AG09319 (cell line): ENCODE measurements at regions not wholly inside any gene's neighbourhood (a gene's known extent, or its start where the extent isn't known, plus 50 kb on each side); places are given as distances from the start of the nearest gene placed in this dataset.

ENCODE experiments used
- DNase-seq: peaks from one replicate; pipeline ENCODE4 v3.0.0-alpha.2; 2010; ENCODE audit warnings: low read depth; ENCODE audit errors: extremely low read depth
- CTCF ChIP-seq: IDR thresholded peaks from 2 replicates; pipeline ENCODE4 v1.5.1; 2011; ENCODE audit warnings: low read depth, mild to moderate bottlenecking, inconsistent platforms, low read length, moderate library complexity

- TF ChIP-seq CTCF = no peak
- no peak for DNase-seq
Observed at GRCh38 chr18:10072671-10073175, 158.9 kb downstream of the VAPA start.

GRCh38 chr18:10074110-10074509, 160.3 kb downstream of the VAPA start:
- DNase-seq = no peak
- no peak for TF ChIP-seq CTCF

- no peak for DNase-seq
- no peak for TF ChIP-seq CTCF
Observed at GRCh38 chr18:10074728-10075127, 160.9 kb downstream of the VAPA start.

- DNase-seq = no peak
- no peak; the same call in 1 of the 2 replicates for TF ChIP-seq CTCF
Observed at GRCh38 chr18:10076502-10077030, 162.8 kb downstream of the VAPA start.

- TF ChIP-seq CTCF = no peak
- no peak for DNase-seq
Observed at GRCh38 chr18:10077986-10078385, 164.2 kb downstream of the VAPA start.

GRCh38 chr18:10080372-10080771, 166.6 kb downstream of the VAPA start:
- TF ChIP-seq CTCF = no peak
- no peak for DNase-seq

GRCh38 chr18:10081492-10081891, 167.7 kb downstream of the VAPA start:
- no peak for TF ChIP-seq CTCF
- no peak for DNase-seq
